ENCODE measurements at regions not wholly inside any gene's neighbourhood (a gene's known extent, or its start where the extent isn't known, plus 50 kb on each side); places are given as distances from the start of the nearest gene placed in this dataset.

GRCh38 chr2:234805836-234806235, 146.0 kb upstream of the SH3BP4 start:
- H3K4me3 ChIP-seq: no peak overlapping the region
- TF ChIP-seq, protein P1, sequence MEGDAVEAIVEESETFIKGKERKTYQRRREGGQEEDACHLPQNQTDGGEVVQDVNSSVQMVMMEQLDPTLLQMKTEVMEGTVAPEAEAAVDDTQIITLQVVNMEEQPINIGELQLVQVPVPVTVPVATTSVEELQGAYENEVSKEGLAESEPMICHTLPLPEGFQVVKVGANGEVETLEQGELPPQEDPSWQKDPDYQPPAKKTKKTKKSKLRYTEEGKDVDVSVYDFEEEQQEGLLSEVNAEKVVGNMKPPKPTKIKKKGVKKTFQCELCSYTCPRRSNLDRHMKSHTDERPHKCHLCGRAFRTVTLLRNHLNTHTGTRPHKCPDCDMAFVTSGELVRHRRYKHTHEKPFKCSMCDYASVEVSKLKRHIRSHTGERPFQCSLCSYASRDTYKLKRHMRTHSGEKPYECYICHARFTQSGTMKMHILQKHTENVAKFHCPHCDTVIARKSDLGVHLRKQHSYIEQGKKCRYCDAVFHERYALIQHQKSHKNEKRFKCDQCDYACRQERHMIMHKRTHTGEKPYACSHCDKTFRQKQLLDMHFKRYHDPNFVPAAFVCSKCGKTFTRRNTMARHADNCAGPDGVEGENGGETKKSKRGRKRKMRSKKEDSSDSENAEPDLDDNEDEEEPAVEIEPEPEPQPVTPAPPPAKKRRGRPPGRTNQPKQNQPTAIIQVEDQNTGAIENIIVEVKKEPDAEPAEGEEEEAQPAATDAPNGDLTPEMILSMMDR (IDR thresholded peaks at IDR 0.05): no peak
- DNase-seq (ENCODE audit: low spot score): no peak
- H3K27ac ChIP-seq: no peak overlapping the region

DNA sequence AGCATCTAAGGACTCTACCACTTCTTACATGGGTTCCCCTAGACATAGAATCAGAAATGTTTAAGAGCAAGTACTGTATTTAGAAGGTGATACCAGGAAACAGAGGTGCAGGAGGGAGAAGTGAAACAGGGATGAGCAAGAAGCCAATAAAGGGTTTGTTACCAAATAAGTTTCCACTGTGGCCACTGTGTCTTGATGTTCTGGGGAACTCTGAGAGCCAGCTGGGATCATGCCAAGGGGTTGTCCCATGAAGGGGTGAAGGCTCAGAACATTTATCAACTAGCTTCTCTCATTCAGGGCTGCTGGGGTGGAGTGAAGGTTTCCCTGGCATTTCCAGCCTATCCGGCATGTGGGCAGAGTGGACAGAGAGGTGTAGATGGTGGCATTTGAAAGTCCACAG, 147.1 kb upstream of the SH3BP4 start:
- H3K27ac ChIP-seq: no peak overlapping the region
- TF ChIP-seq, protein P1 (IDR thresholded peaks at IDR 0.05): no peak
- H3K4me3 ChIP-seq: no peak overlapping the region
- DNase-seq (ENCODE audit: low spot score): no peak

DNA sequence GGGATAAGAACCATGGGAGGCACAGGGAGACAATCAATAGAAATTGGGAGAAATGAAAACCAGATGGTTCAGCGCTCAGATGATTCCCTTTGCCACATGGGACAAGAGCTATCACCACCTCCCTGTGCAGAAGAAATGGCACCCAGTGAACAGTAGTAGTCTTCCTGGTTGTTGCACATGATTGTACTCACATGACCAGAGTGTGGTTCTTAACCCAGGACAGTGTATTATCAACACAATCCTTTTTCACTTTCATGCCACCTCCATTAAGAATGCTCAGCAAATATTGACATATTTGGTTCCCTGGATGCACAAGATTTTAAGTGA, 149.0 kb upstream of the SH3BP4 start:
- no peak overlapping the region for H3K4me3 ChIP-seq
- TF ChIP-seq, protein P1 (IDR thresholded peaks at IDR 0.05): no peak

GRCh38 chr2:234802071-234802844, 149.6 kb upstream of the SH3BP4 start:
- TF ChIP-seq, protein P1 (IDR thresholded peaks at IDR 0.05): no peak
- Histone ChIP-seq H3K27ac (no peak overlapping the region), H3K4me3 (no peak overlapping the region)
- DNase-seq (ENCODE audit: low spot score): no peak

More for the DNA sequence above, 149.0 kb upstream of the SH3BP4 start:
- H3K27ac ChIP-seq: no peak overlapping the region
- no peak for DNase-seq (ENCODE audit: low spot score)

- DNase-seq (ENCODE audit: low spot score): no peak
- TF ChIP-seq, protein P1 (IDR thresholded peaks at IDR 0.05): no peak
- no peak overlapping the region for H3K4me3 ChIP-seq
- H3K27ac ChIP-seq: no peak overlapping the region
Measured at GRCh38 chr2:234797566-234798250, 154.1 kb upstream of the SH3BP4 start.

- TF ChIP-seq, protein P1 (IDR thresholded peaks at IDR 0.05): no peak
- no peak for DNase-seq (ENCODE audit: low spot score)
Measured at GRCh38 chr2:234796045-234796591, 155.7 kb upstream of the SH3BP4 start.

More at GRCh38 chr2:234796045-234796591, 155.7 kb upstream of the SH3BP4 start:
- H3K4me3 ChIP-seq: no peak overlapping the region
- H3K27ac ChIP-seq: no peak overlapping the region

Measured in coronary artery (tissue), 2 donors.